HG02588 (cell line): ENCODE measurements at regions not wholly inside any gene's neighbourhood (a gene's known extent, or its start where the extent isn't known, plus 50 kb on each side); places are given as distances from the start of the nearest gene placed in this dataset.
"Not testable (repeated sequence)": the region's sequence is repeated elsewhere in the genome, so short reads cannot be mapped to it uniquely, and the experiment has no call there.

Source experiments
- ATAC-seq: cut with Tn5 transposase; IDR thresholded peaks from one replicate; pipeline ENCODE4 v1.9.1; 2021; ENCODE audit warnings: mild to moderate bottlenecking, moderate library complexity; ENCODE audit not compliant: unreplicated experiment

DNA sequence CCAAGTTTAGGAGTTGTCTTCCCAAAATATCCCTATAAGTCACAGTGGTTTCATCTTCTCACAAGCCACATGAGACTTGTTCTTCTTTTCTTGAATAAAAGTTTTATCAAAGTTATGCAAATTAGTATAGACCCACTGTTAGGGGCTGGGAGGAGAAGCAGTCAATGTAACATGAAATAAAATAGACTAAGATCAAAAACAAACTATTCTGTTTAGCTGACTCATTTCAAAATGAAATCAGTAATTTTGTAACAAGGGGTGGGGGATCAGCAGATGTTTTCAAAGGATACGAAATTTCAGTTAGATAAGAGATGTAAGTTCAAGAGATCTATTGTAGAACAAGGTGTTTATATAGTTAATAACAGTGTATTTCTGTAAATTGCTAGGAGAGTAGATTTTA is 339.6 kb upstream of the PRDM1 start:
- ATAC-seq: no peak

DNA sequence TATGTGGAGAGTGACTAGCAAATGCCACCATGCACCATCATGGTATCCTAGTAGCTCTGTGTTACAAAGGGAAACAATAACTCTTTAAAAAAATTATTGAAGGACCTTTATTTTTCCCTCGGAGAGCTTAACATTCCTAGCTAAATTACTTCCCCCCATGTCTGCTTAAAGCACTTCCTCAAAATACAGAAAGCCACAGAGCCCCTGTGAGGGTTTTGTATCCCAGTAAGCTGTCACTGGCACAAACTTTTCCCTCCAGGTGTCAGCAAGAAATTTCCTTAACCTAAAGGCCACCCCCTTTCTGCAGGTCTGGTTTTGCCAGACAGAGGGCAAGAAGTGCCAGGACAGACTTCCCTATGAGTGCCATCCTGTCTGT is 340.0 kb upstream of the PRDM1 start:
- no peak for ATAC-seq

DNA sequence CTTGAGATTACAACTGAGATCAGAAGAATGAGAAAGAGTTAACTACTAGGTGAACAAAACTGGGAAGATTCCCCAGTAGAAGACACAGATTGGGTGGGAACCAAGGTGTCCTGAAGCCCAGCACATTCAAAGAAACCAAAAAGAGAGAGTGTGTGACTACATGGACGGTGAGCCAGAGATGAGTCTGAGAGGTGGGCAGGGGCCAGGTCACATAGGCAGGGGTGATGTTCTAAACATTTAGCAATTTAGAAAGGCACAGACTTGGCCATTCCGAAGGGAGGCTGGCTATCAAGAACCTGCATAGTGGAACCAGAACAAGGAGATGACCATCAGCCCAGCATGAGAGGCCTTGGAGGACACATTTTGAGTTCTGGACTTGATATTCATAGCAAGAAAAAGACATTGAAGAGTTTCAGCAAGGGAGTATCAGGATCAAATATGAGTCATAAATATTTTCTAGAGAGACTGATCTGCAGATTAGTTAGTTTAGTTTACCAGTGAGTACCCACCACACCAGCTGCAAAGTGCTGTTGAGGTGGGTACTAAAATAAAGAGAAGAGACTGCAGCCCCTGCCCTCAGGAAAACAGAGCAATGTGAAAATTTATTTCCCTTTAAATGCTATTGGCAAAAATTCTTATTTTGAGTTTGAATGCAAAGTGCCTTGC is 340.5 kb upstream of the PRDM1 start:
- ATAC-seq: peak; percentile 45

DNA sequence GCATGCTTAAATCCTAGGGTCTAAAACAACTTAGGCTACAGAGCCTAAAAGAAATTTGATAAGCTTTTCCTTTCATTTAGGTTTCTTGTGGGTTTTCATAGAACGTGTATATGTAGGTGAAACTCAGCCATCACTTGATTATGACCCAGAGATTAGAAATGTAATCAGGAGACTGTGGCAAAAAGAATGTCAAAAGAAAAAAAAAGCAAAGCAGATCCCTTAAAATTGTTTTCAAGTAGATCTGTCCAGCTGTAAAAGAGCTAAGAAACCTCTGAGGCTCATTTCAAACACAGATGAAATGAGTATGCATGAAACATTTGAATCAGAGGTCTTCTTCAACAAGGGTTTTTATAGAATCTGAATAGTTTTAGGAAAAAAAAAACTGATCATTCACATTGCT is 341.3 kb upstream of the PRDM1 start:
- no peak for ATAC-seq

DNA sequence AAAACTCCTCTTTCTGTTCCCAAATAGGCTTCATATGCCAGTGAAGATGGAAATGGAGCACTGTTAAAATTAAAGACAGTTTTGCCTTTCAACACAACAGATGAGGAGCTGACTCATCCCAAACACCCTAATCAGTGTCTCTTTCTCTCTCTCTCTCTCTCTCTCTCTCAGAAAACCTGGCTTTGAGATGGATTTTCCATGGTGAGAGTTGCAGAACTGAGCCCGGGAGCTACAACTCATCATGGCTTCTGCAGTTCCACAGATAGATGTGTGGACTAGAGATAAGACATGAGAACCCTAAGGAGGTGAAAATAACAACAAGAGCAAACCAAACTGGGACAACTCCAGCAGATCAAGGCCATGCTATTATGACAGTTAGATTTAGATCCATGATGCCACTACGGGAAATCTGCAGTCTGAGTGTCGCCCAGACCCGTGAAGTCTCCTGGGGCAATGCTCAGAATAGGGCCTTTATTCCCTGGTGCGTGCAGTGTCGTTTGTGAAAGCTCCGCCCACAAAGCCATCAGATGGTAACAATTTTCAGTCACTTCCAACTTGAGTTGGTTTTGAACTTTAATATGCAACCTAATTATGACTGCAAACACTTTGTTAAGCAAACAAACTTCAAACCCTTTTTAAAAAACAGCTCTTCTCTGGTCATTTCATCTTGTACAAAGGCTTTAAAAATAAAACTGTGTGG is 338.2 kb upstream of the PREP start:
- ATAC-seq: no peak

DNA sequence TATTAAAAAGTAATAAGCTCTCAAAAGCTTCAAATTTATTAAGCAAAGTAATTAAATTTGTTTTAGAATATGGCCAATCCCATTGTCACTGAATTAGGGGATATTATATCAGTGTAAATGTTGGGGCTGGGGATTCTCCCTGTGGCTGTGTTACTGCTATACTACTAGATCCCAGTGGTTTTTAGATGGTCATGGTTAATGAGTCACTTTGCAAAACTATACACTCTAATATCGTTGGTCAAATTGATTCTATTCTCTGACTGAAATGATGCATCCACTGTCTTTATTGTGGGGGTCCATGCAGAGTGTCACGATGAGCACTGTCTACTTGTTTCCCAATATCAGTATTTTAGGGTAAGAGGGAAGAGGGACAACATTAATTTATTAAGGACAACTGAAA is 336.9 kb upstream of the PREP start:
- no peak for ATAC-seq

DNA sequence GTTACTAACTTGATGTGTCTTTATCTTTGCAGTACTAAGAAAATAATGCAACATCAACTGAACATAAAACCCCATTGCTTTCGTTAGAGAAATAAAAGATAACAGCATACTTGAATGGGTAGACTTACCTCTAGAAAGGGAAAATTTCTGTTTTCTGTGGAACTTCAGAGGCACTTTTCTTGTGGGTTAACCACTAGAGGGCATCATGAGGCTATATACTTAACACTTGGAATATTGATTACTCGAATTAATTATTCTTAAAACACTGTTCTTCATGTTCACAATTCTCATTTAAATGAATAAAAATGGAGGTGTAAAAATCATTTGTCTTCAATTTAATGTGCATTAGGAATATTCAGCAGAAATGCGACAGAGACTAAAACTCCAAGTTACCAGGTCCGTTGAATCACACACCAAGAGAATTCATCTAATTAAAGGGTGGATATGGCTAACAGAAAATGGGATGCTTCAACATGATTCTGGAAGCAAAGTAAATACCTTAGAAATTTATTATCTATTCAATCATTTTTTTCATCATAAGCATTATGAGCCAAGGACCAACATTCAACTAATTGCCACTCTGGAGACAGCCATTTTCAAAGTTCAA is 330.8 kb upstream of the PREP start:
- ATAC-seq: no peak

DNA sequence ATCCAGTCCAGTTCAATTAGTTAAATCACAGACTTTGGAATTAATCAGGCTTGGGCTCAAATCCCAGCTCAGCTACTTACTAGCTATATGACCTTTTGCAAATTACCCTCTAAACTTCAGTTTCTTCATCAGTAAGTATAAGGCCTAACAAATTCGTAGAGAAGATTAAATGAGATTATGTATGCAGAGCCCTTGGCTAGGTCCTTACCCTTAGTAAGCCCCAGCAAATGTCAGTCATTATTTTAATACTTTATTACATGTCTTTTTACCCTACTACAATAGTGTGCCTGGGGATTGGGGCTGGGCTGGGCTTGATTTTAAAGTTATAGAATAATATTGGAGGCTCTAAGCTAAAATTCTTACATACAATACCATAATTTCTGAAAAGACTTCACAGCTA is 326.1 kb upstream of the PREP start:
- ATAC-seq: no peak

DNA sequence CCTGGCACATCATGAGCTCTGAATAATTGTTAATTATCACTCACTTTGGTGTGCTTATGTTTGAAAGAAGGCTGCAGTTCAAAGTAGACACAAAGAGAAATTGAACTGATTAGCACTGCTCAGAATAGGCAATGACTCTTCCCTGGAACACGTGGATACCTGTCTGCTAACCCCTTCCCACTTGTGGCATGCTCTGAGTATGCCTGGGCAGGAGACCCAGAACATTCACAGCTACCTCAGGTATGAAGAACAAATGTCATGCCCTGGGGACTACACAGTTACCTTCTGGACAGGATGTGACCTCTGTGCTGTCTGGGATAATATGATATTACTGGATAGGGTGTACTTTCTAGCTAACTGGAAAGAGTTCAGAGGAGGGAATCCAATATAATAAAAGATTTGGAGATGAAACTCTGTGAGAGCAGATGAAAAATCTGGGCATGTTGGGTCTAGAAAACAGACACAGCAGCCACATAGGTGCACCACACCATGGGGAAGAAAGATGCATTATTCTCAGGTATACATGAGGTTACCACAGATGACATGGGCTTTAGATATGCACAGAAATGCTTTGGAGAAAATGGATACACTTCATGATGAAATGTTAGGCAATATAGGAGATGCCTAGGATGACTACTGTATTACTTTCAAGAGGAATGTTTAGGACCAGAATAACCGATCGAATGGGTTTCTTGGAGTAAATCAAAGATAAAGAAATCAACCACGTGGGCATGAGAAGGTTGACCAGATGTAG is 324.2 kb upstream of the PREP start:
- ATAC-seq: no peak

DNA sequence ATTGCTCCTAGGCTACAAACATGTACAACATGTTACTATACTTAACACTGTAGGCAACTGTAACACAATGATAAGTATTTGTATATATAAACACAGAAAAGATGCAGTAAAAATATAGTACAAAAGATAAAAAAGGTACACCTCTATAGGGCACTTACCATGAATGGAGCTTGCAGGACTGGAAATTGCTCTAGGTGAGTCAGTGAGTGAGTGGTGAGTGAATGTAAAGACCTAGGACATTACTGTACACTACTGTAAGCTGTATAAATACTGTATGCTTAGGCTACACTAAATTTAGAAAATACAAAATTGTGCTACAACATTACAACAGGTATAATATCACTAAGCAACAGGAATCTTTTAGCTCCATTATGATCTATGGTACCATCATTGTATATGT is 312.0 kb upstream of the PREP start:
- no peak for ATAC-seq

DNA sequence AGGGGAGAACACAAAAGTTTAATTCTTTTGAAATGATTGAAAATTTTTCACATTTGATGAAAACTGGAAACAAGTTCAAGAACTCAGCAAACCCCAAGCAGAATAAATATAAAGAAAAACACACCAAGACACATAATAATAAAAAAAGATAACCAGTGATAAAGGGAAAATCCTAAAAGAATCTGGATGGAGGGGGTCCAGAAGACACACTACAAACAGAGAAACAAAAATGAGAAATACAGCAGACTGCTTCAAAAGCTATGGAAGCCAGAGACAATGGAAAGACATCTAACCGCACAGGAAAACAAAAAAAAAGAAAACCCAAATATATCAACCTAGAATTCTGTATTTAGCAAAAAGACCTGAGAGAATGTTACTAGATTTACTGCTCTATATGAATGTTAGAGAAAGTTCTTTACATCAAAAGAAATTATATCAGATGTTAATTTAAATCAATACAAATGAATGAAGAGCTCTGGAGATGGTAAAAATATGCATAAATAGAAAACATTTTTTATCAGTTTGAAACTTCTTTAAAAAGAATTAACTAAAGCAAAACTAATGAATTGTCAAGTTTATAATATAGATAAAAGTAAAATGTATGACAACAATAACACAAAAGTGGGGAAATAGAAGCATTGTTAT is 310.7 kb upstream of the PREP start:
- ATAC-seq: no peak

DNA sequence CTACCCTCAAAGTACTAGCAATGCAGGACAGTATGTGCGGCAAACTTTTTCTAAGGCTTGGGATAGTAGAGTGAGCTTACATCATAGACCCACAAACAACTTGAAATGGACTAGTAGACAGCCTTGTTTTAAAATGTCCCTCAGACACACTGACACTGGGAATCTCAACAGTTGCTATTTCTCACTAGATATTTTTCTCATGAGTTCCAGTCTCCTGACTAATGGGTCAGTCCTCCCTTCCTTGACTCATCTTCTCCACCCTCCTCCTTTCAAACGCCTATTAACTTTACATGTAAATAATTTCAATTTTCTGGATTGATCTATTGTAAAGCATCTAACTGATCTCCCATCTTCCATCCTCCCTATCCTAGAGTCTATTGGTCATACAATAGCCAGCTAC is 308.3 kb upstream of the PREP start:
- ATAC-seq: no peak

DNA sequence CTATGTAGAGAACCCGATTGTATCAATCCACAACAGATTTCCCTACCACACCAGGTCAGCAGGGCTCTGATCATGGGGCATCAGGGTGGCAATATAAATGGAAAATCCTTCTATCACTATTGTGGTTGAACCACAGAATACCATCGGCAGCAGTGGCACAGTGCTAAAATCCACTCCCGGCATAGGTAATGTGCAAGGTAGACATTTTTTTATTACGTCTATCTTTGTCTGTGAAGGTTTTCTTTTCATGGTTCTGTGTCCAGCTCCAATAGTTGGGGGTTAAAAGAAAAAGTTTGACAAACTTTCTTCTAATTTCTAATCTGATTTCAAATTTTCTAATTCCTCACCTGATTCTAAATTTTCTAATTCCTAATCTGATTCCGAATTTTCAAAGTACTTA is 302.7 kb upstream of the PREP start:
- no peak for ATAC-seq

DNA sequence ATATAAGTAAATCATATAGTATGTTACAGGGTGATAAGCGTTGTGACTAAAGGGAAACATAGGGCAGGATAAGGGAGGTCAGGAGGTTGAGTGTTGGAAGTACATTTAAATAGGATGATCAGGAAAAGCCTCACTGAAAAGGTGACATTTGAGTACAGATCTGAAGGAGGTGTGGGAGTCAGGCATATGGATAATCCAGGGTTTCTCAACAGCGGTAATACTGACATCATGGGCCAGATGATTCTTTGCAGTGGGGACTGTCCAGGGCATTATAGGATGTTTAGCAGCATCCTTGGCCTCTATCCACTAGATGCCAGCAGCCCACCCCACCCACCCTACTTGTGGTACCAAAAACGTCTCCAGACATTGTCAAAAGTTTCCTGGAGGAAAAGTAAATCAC is 292.6 kb upstream of the PREP start:
- ATAC-seq: no peak

DNA sequence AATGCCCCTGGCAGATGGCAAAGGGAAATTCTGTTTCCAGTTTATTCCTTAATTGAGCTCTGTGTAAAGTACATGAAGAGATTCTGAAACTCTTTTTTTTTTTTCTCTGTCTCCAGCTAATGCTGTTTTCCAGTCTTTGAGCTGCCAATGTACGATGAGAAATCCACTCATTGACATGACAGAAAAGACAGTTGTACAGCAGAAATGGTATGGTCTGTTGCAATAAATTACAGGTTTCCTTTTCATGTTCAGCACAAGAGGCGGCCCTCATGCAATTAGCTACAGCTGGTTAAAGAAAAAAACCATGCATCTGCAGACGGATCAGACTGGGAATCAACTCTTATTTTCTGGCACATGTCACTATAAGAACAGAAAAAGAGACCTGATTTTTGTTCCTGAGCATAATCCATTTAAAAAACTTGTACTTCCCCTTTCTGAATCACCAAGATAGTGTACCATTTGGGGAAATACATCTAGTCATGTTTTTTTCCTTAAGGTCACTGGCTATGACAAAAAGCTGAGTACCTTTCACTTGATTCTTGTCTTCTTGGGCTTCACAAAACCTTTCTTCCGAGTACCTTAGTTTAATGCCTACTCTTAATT is 289.8 kb upstream of the PREP start:
- ATAC-seq: no peak

DNA sequence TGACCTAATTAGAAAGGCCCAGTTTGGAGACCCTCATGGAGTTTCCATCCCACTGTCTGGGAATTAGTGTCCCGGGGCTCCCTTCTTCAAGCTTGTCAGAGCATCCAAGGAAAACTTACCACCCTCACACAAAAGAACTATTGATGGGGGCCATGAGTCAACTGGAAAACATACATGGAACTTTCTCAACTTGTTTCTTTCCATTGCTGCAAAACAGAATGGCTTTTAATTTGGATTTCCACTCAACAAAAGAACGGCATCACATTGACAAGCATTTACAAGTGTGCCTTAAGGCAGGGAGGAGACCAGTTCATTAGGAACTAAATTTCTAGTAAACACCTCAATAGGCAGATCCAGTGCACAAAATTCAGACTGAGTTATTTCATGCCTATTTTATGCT is 289.1 kb upstream of the PREP start:
- no peak for ATAC-seq

DNA sequence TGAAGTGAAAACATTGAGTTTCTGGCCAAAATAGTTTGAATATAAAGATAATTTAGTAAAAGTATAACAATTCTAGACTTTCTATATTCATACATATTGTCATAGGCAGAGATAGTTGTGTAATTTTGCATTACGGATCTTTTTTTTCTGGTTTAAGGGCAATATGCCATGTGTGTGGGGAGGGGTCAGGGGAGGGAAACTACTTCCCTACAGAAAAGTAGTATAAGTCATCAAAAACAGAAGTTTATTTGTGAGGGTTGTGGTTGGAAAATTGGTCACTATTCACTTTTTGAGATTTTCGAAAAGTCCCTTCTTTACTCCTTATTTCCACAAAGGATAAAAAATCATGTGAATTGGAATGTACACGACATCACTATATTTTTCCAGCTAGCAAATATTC is 288.2 kb upstream of the PREP start:
- ATAC-seq: no peak

DNA sequence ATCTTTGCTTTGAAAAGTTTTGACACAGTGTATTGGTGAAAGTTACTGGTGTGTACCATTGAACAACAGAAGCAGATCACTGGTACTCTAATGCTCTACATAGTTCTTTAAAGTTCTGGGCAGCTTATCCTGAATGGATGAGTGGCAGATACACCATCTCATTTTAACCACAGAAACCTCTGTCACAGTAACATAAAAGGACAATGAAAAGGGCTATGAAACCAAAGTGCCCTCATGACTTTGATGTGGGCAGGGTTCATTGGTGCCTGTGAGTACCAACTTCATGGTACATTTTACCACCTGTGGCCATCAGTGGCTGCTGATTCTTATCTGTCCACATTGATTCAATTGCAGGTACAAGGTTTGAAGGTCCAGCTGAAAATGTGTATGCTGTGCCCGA is 285.7 kb upstream of the PREP start:
- ATAC-seq: no peak

DNA sequence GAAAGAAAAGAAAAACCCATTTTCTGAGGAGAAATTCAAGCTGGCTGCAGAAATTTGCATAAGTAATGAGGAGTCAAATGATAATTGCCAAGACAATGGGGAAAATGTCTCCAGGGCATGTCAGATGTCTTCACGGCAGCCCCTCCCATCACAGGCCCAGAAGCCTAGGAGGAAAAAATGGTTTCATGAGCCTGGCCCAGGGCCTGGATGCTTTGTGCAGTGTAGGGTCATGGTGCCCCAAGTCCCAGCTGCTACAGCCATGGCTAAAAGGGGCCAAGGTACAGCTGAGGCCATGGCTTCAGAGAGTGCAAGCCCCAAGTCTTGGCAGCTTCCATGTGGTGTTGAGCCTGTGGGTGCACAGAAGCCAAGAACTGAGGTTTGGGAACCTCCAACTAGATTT is 283.9 kb upstream of the PREP start:
- not testable (repeated sequence) for ATAC-seq

DNA sequence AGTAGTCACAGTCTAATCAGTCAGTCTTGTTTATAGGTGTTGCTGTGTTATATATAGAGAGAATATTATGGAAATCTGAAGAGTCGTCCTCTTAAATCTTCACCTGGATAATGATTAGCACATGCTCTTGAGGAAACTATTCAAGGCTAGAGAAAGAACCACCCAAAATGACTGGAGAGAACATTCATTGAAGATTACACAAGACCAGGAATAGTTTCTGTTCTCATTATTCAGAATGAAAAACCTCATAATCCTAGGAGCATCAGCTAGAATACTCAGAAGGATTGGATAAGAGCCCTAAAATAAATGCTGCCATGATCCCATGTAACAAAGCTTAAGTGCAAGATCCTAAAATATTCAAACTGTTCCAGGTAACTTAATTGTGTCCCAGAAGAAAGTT is 278.2 kb upstream of the PREP start:
- ATAC-seq: no peak

DNA sequence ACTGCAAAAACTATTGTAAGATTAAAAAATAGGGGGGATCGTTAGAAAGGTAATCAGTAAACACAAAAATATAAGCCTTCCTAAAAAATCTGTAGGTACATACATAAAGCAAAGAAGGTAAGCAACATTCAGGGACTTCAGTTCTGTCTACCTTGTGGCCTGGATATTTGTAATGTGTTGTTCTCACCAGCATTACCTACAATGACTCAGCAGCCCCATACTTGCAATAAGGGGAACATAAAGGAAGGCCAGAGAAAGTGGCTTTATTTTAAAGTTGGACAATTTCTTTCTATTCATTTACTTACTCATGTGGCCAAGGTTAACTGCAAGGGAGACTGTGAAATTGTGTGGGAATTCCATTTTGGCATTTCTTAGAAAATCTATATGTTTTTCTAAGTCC is 277.2 kb upstream of the PREP start:
- no peak for ATAC-seq
